K562 (cell line): ENCODE measurements at regions not wholly inside any gene's neighbourhood (a gene's known extent, or its start where the extent isn't known, plus 50 kb on each side); places are given as distances from the start of the nearest gene placed in this dataset.

ENCODE experiments used
- ATAC-seq: fragments of 200-7000 bp; cut with Tn5 transposase; 3 replicates; pipeline ENCODE4 v1.9.1; 2020; ENCODE audit warnings: moderate library complexity
- BruUV-seq: library from RNA; stranded (reverse); fragments of 400-500 nt; replicated peaks from 2 replicates; lab custom pipeline; 2021; lab: Mats Ljungman, UMichigan
- CTCF ChIA-PET: fragments of 300-600 bp; formaldehyde crosslinking; extraction: SDS; loops from one replicate; lab custom pipeline; 2021; ENCODE audit warnings: low intra/inter-chr PET ratio; lab: Yijun Ruan, JAX
- POLR2A ChIA-PET: fragments of 300-600, 350-650 bp; sonication (Branson Sonifier 250); formaldehyde crosslinking; extraction: SDS; loops from one replicate; lab custom pipeline; 2021; ENCODE audit warnings: antibody characterized with exemption, inconsistent platforms; lab: Yijun Ruan, JAX
- DNase-seq, 4 experiments: peaks; one replicate each; pipeline versions ENCODE4 v3.0.0 to v3.0.0-alpha.2; 2011 to 2018; ENCODE audit warnings: low spot score in 3 of 4, mixed read lengths in 3 of 4; ENCODE audit errors: extremely low read depth in 1 of 4
- FAIRE-seq: peaks from 2 replicates; lab custom pipeline; 2011; peaks lifted over from hg19 to GRCh38; lab: Jason Lieb, UNC
- H2AFZ ChIP-seq: 2 replicates; pipeline ENCODE4 v1.6.0; 2011; ENCODE audit warnings: low read depth, low read length, control low read depth, inconsistent platforms
- H3K27ac ChIP-seq: fragments of 200-600 bp; 3 replicates; pipeline ENCODE4 v1.8.0; 2011; ENCODE audit warnings: low read depth, mild to moderate bottlenecking, control low read depth, inconsistent platforms, low read length, moderate library complexity, mixed read lengths; ENCODE audit errors: extremely low read depth
- H3K27me3 ChIP-seq, 2 experiments: fragments of 300-600 bp in 1 of 2; 2 replicates in 1 of 2; 3 replicates in 1 of 2; pipeline versions ENCODE4 v1.6.0 to v1.8.0; 2011; ENCODE audit warnings: inconsistent platforms in 2 of 2, low read length in 2 of 2, mild to moderate bottlenecking in 1 of 2, mixed read lengths in 1 of 2, moderate library complexity in 1 of 2; ENCODE audit not compliant: control insufficient read depth in 2 of 2, insufficient read depth in 2 of 2
- H3K36me3 ChIP-seq: fragments of 300-600 bp; 3 replicates; pipeline ENCODE4 v1.8.0; 2011; ENCODE audit warnings: mild to moderate bottlenecking, low read length, inconsistent platforms; ENCODE audit not compliant: control insufficient read depth, insufficient read depth
- H3K4me1 ChIP-seq, 2 experiments: fragments of 200-600 bp in 1 of 2; replicated peaks in 1 of 2; 2 replicates in 1 of 2; 3 replicates in 1 of 2; pipeline versions ENCODE4 v1.5.1 to v1.8.0; 2011; ENCODE audit warnings: inconsistent platforms in 2 of 2, low read length in 2 of 2, mild to moderate bottlenecking in 1 of 2, mixed read lengths in 1 of 2, moderate library complexity in 1 of 2; ENCODE audit not compliant: control insufficient read depth in 2 of 2, insufficient read depth in 2 of 2
- H3K4me2 ChIP-seq: 2 replicates; pipeline ENCODE4 v1.6.1; 2011; ENCODE audit warnings: low read length, control low read depth, inconsistent platforms, mixed read lengths; ENCODE audit not compliant: insufficient read depth
- H3K4me3 ChIP-seq: fragments of 200-600 bp; sonication (generic), shearing (Covaris generic); 2 replicates; pipeline ENCODE4 v1.5.1; 2016; ENCODE audit warnings: control low read depth, inconsistent platforms
- H3K79me2 ChIP-seq: fragments of 200-600 bp; 3 replicates; pipeline ENCODE4 v1.8.0; 2011; ENCODE audit warnings: low read length, inconsistent platforms; ENCODE audit not compliant: control insufficient read depth, insufficient read depth
- H3K9ac ChIP-seq, 2 experiments: 2 replicates each; pipeline versions ENCODE4 v1.6.0 to v1.6.1; 2011; ENCODE audit warnings: low read depth in 2 of 2, low read length in 2 of 2, control low read depth in 1 of 2, inconsistent platforms in 1 of 2, mild to moderate bottlenecking in 1 of 2, mixed read lengths in 1 of 2; ENCODE audit not compliant: insufficient read depth in 1 of 2
- H3K9me1 ChIP-seq: one replicate; pipeline ENCODE4 v1.6.0; 2011; ENCODE audit warnings: inconsistent platforms, mild to moderate bottlenecking, low read length, moderate library complexity; ENCODE audit not compliant: control insufficient read depth, insufficient read depth
- H3K9me3 ChIP-seq: replicated peaks from 2 replicates; pipeline ENCODE4 v1.5.1; 2011; ENCODE audit warnings: low read depth, low read length, inconsistent platforms; ENCODE audit not compliant: control insufficient read depth, insufficient read depth
- H4K20me1 ChIP-seq: replicated peaks from 2 replicates; pipeline ENCODE4 v1.6.1; 2011; ENCODE audit warnings: low read length, inconsistent platforms, mixed read lengths; ENCODE audit not compliant: control insufficient read depth, insufficient read depth
- ATF2 ChIP-seq: sonication (generic); formaldehyde crosslinking; IDR thresholded peaks from 2 replicates; pipeline ENCODE4 v1.8.1; 2022; ENCODE audit warnings: missing genetic modification reagents
- CBX2 ChIP-seq: fragments of 200-600 bp; sonication (generic); IDR thresholded peaks from one replicate; pipeline ENCODE4 v1.6.1; 2012; ENCODE audit warnings: mild to moderate bottlenecking, low read length, inconsistent platforms; ENCODE audit not compliant: insufficient read depth, poor library complexity, severe bottlenecking
- COPS2 ChIP-seq: fragments of 450-650 bp; conservative IDR thresholded peaks from 2 replicates; pipeline ENCODE4 v1.6.1; 2016; ENCODE audit warnings: mild to moderate bottlenecking, moderate library complexity
- CTBP1 ChIP-seq: fragments of 450-650 bp; IDR thresholded peaks from 2 replicates; pipeline ENCODE4 v1.6.1; 2016; ENCODE audit warnings: borderline replicate concordance
- GTF2F1 ChIP-seq: IDR thresholded peaks from 2 replicates; pipeline ENCODE4 v1.6.1; 2011; ENCODE audit warnings: low read depth, low read length, improper control_type of control experiment
- MAFG ChIP-seq: fragments of 450-650 bp; conservative IDR thresholded peaks from 2 replicates; pipeline ENCODE4 v1.6.1; 2016; ENCODE audit warnings: missing genetic modification characterization, missing compliant biosample characterization
- MITF ChIP-seq: IDR thresholded peaks from 2 replicates; pipeline ENCODE4 v1.6.1; 2014; ENCODE audit warnings: antibody characterized with exemption
- RREB1 ChIP-seq: fragments of 250-450 bp; sonication (Bioruptor Pico); IDR thresholded peaks from 2 replicates; pipeline ENCODE4 v1.4.0; 2020
- SAP30 ChIP-seq: fragments of 200-600 bp; sonication (generic); IDR thresholded peaks from 2 replicates; pipeline ENCODE4 v1.6.1; 2012; ENCODE audit warnings: borderline replicate concordance, low read depth, mild to moderate bottlenecking, moderate library complexity, low read length, control low read depth, inconsistent platforms; ENCODE audit not compliant: insufficient read depth, poor library complexity, severe bottlenecking
- SIN3B ChIP-seq: fragments of 450-650 bp; IDR thresholded peaks from 2 replicates; pipeline ENCODE4 v1.6.1; 2017; ENCODE audit warnings: low read depth, mild to moderate bottlenecking, moderate library complexity
- SMAD3 ChIP-seq: fragments of 450-650 bp; formaldehyde crosslinking; conservative IDR thresholded peaks from 2 replicates; pipeline ENCODE4 v1.4.0; 2020; ENCODE audit warnings: mild to moderate bottlenecking
- YY1 ChIP-seq, 3 experiments: IDR thresholded peaks; 2 replicates each; pipeline ENCODE4 v1.6.1; 2011; ENCODE audit warnings: low read length in 2 of 3, mild to moderate bottlenecking in 2 of 3, moderate library complexity in 2 of 3, borderline replicate concordance in 1 of 3, control low read depth in 1 of 3, low read depth in 1 of 3; ENCODE audit not compliant: insufficient read depth in 3 of 3, insufficient replicate concordance in 2 of 3, control insufficient read depth in 1 of 3, insufficient read length in 1 of 3; ENCODE audit errors: extremely low read depth in 1 of 3
- ZNF511 ChIP-seq: sonication (generic); formaldehyde crosslinking; IDR thresholded peaks from 2 replicates; pipeline ENCODE4 v1.8.0; 2022; ENCODE audit warnings: mild to moderate bottlenecking, missing genetic modification reagents
- WGBS: fragments of 100-300 bp; shearing (Covaris generic); methylation state at CpG from one replicate; pipeline ENCODE4 v1.1.6; 2016; ENCODE audit warnings: low coverage, mixed read lengths; ENCODE audit not compliant: insufficient coverage; ENCODE audit errors: missing lambda C conversion rate; 5-methylcytosine and 5-hydroxymethylcytosine counted together
- in situ Hi-C: fragments of 300-500 bp; cut with MboI; formaldehyde crosslinking; loops from 4 replicates; pipeline ENCODE4 v1.15.0; 2018; ENCODE audit warnings: inconsistent platforms, mixed read lengths
- intact Hi-C: fragments of 100-400 bp; cut with micrococcal nuclease; formaldehyde crosslinking; loops from 2 replicates; pipeline ENCODE4 v1.14.2; 2022

GRCh38 chr15:47516972-47517371 is 200.3 kb upstream of the SEMA6D start:
- Histone ChIP-seq H2AFZ (no peak overlapping the region), H3K4me3 (no peak overlapping the region), H3K36me3 (no peaks in the 10 kb centered on the region), H3K9ac (no peak overlapping the region), H3K9me3 (no peaks in the 10 kb centered on the region; the same call in 1 of the 2 replicates), H3K4me1 (no peaks in the 10 kb centered on the region), H3K27ac (no peak overlapping the region), H3K79me2 (no peaks in the 10 kb centered on the region), H3K9me1 (no peaks in the 10 kb centered on the region), H3K27me3 (no peaks in the 10 kb centered on the region), H4K20me1 (no peaks in the 10 kb centered on the region), H3K4me2 (no peak overlapping the region)
- FAIRE-seq (no peak), DNase-seq (no peak), ATAC-seq (no peak)
- 0% methylated on average over 1 of the region's 1 CpG for WGBS
- POLR2A ChIA-PET, result no interaction called here
- no TSS peak for BruUV-seq
- intact Hi-C loops, result no loop called here
- CTCF ChIA-PET, result no interaction called here
- in situ Hi-C loops, result no loop called here
- no peak for TF ChIP-seq SMAD3 (CRISPR knock-in tag)
- no peak for TF ChIP-seq SAP30
- TF ChIP-seq SIN3B, result no peak
- TF ChIP-seq CBX2, result no peak
- TF ChIP-seq YY1 (IDR thresholded peaks at IDR 0.05; ENCODE audit: borderline replicate concordance in 1 of 3, control insufficient read depth in 1 of 3, extremely low read depth in 1 of 3, insufficient read depth in 3 of 3, insufficient read length in 1 of 3, insufficient replicate concordance in 2 of 3, low read depth in 1 of 3, low read length in 2 of 3), result no peak
- TF ChIP-seq COPS2, result no peak
- no peak for TF ChIP-seq CTBP1
- no peak for TF ChIP-seq MITF
- TF ChIP-seq ZNF511, result no peak
- no peak for TF ChIP-seq ATF2 (CRISPR knock-in tag)
- no peak for TF ChIP-seq MAFG (tag)
- TF ChIP-seq RREB1 (CRISPR knock-in tag), result no peak
- TF ChIP-seq GTF2F1, result no peak
